B cell (primary cell): ENCODE measurements at regions not wholly inside any gene's neighbourhood (a gene's known extent, or its start where the extent isn't known, plus 50 kb on each side); places are given as distances from the start of the nearest gene placed in this dataset.

Experiments
- ATAC-seq: fragments of 200-7000 bp; cut with Tn5 transposase; one replicate; pipeline ENCODE4 v1.10.0; 2021; ENCODE audit warnings: low read depth, mild to moderate bottlenecking, moderate number of reproducible peaks, moderate library complexity
- CTCF ChIA-PET: fragments of 350-600 bp; sonication (Branson Sonifier 250); formaldehyde crosslinking; loops from one replicate; lab custom pipeline; 2021; ENCODE audit warnings: antibody characterized with exemption, inconsistent platforms; lab: Charles Lee
- POLR2A ChIA-PET: fragments of 350-600 bp; sonication (Branson Sonifier 250); formaldehyde crosslinking; loops from one replicate; lab custom pipeline; 2021; ENCODE audit warnings: antibody characterized with exemption; lab: Charles Lee
- DNase-seq: peaks from one replicate; pipeline ENCODE4 v3.0.0; 2013
- H2AFZ ChIP-seq: 2 replicates; pipeline ENCODE4 v1.6.1; 2012; ENCODE audit warnings: mild to moderate bottlenecking, low read depth, low read length; ENCODE audit not compliant: insufficient read depth, poor library complexity, severe bottlenecking
- H3K27ac ChIP-seq, 2 donors: 1 replicate in 1 of 2; 2 replicates in 1 of 2; pipeline ENCODE4 v1.5.1; 2012 to 2013; ENCODE audit warnings: low read length in 2 of 2, mild to moderate bottlenecking in 2 of 2, moderate library complexity in 1 of 2
- H3K27me3 ChIP-seq, 4 experiments: fragments of 200-600 bp in 1 of 4; sonication (generic) in 1 of 4; replicated peaks in 1 of 4; 1 replicate in 2 of 4; 2 replicates in 2 of 4; pipeline versions ENCODE4 v1.6.1 to v1.7.0; 2013 to 2016; ENCODE audit warnings: low read length in 3 of 4, mild to moderate bottlenecking in 2 of 4, mixed read lengths in 1 of 4, moderate library complexity in 1 of 4; ENCODE audit not compliant: insufficient read depth in 4 of 4, control insufficient read depth in 3 of 4; ENCODE audit errors: control extremely low read depth in 1 of 4
- H3K36me3 ChIP-seq, 2 experiments: replicated peaks in 1 of 2; 1 replicate in 1 of 2; 2 replicates in 1 of 2; pipeline versions ENCODE4 v1.6.1 to v1.7.1; 2013; ENCODE audit warnings: low read length in 1 of 2; ENCODE audit not compliant: insufficient read depth in 2 of 2, control insufficient read depth in 1 of 2; ENCODE audit errors: control extremely low read depth in 1 of 2, extremely low read depth in 1 of 2
- H3K4me1 ChIP-seq, 2 donors: fragments of 200-600 bp in 1 of 2; sonication (generic) in 1 of 2; 1 replicate in 1 of 2; 2 replicates in 1 of 2; pipeline versions ENCODE4 v1.5.1 to v1.6.1; 2013 to 2017; ENCODE audit warnings: low read length in 2 of 2; ENCODE audit not compliant: control insufficient read depth in 2 of 2, insufficient read depth in 2 of 2
- H3K4me2 ChIP-seq: replicated peaks from 2 replicates; pipeline ENCODE3; 2012; ENCODE audit warnings: mild to moderate bottlenecking, low read depth, low read length; ENCODE audit not compliant: poor library complexity, severe bottlenecking
- H3K4me3 ChIP-seq, 5 experiments: fragments of 200-600 bp in 1 of 5; sonication (generic) in 1 of 5; 1 replicate in 3 of 5; 2 replicates in 2 of 5; pipeline versions ENCODE4 v1.5.1 to v1.7.0; 2011 to 2016; ENCODE audit warnings: low read length in 4 of 5, mild to moderate bottlenecking in 4 of 5, low read depth in 2 of 5, control low read depth in 1 of 5, moderate library complexity in 1 of 5; ENCODE audit not compliant: insufficient read depth in 1 of 5; ENCODE audit errors: control extremely low read depth in 1 of 5, extremely low read depth in 1 of 5
- H3K79me2 ChIP-seq: fragments of 200-600 bp; sonication (generic); one replicate; pipeline ENCODE4 v1.6.0; 2016; ENCODE audit warnings: low read length; ENCODE audit not compliant: control insufficient read depth, insufficient read depth
- H3K9ac ChIP-seq: fragments of 200-600 bp; sonication (generic); 2 replicates; pipeline ENCODE4 v1.6.1; 2017; ENCODE audit warnings: mild to moderate bottlenecking, low read length, moderate library complexity
- H3K9me3 ChIP-seq, 3 donors: one replicate each; pipeline versions ENCODE4 v1.6.1 to v1.7.1; 2013; ENCODE audit warnings: low read length in 2 of 3; ENCODE audit not compliant: control insufficient read depth in 2 of 3, insufficient read depth in 1 of 3; ENCODE audit errors: control extremely low read depth in 1 of 3
- H4K20me1 ChIP-seq: 2 replicates; pipeline ENCODE4 v1.6.0; 2012; ENCODE audit warnings: mild to moderate bottlenecking, low read length; ENCODE audit not compliant: insufficient read depth, control insufficient read depth, poor library complexity, severe bottlenecking
- H3K27ac Mint-ChIP-seq: one replicate; pipeline ENCODE4 v1.8.0; 2021; ENCODE audit warnings: mixed read lengths
- H3K27me3 Mint-ChIP-seq: one replicate; pipeline ENCODE4 v1.8.0; 2021; ENCODE audit warnings: mixed read lengths
- H3K4me1 Mint-ChIP-seq: one replicate; pipeline ENCODE4 v1.8.0; 2021; ENCODE audit warnings: mixed read lengths
- H3K4me3 Mint-ChIP-seq: one replicate; pipeline ENCODE4 v1.8.0; 2021; ENCODE audit warnings: mixed read lengths
- H3K9me3 Mint-ChIP-seq: one replicate; pipeline ENCODE4 v1.8.0; 2022; ENCODE audit warnings: mixed read lengths; ENCODE audit not compliant: insufficient read depth
- EZH2 ChIP-seq: IDR thresholded peaks from 2 replicates; pipeline ENCODE4 v1.6.1; 2012; ENCODE audit warnings: borderline replicate concordance, low read depth, mild to moderate bottlenecking, moderate library complexity, low read length; ENCODE audit not compliant: insufficient read depth, poor library complexity, severe bottlenecking
- WGBS: methylation state at CpG from one replicate; pipeline ENCODE4 v1.1.5; 2013; ENCODE audit warnings: missing lambda C conversion rate; ENCODE audit not compliant: insufficient coverage; 5-methylcytosine and 5-hydroxymethylcytosine counted together
- intact Hi-C: fragments of 100-400 bp; cut with micrococcal nuclease; formaldehyde crosslinking; loops from one replicate; pipeline ENCODE4 v1.10.0; 2022
- TF ChIP-seq, protein P1 (sequence below): fragments of 200-600 bp; IDR thresholded peaks from one replicate; pipeline ENCODE4 v1.8.0; 2022; ENCODE audit warnings: antibody characterized with exemption, mild to moderate bottlenecking

DNA sequence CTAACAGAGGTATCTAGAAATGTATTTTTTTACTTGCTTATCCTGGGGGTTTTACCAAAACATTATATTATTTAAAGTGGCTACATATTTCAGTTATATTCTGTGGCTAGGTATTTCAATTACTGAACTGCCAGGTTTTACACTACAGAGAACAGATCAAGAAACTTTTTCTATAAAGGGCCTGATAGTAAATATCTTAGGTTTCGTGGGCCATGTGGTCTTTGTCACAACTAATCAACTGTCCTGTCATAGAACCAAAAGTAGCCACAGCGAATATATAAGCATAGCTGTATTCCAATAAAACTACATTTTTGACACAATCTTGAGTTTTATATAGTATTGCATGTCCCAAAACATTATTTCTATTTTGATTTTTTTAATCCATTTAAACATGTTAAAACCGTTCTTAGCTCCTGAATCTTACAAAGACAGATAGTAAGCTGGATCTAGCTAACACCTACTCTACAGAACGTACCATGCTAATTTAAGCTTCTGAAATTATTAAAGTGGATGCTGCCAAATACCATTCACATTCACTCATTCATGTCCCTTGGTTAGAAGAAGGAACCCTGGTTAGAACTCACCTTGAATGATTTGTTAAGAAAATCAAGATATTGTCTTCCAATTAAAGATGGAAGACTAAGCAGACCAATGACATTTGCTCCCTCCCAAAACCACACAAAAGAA lies 118.2 kb upstream of the TGFBR2 start:
- H3K4me3 ChIP-seq, result no peak overlapping the region
- H2AFZ ChIP-seq, result no peak overlapping the region
- POLR2A ChIA-PET, result interaction anchor here (0.5 to 1.6 kb wide), 2 partner anchors 15 to 18 kb away, joined by 3 read pairs; no protein-coding TSS in a partner anchor
- DNase-seq, result no peak
- H3K4me1 Mint-ChIP-seq, result peaks cover 6% of the 10 kb centered on the region
- H4K20me1 ChIP-seq, result no peaks in the 10 kb centered on the region
- CTCF ChIA-PET, result interaction anchor here (0.6 kb wide), 1 partner anchor 13 kb away, joined by 3 read pairs; no protein-coding TSS in a partner anchor
- H3K79me2 ChIP-seq, result no peaks in the 10 kb centered on the region
- no peak for ATAC-seq
- H3K4me2 ChIP-seq, result no peak overlapping the region
- peaks cover 5 to 17% (median 11%) of the 10 kb centered on the region in 3 donors for H3K9me3 ChIP-seq
- no peak overlapping the region for H3K4me3 Mint-ChIP-seq
- H3K27me3 ChIP-seq, result no peaks in the 10 kb centered on the region
- no peaks in the 10 kb centered on the region for H3K4me1 ChIP-seq
- H3K9ac ChIP-seq, result no peak overlapping the region
- H3K36me3 ChIP-seq, result no peaks in the 10 kb centered on the region
- intact Hi-C loops, result no loop called here
- no peak overlapping the region for H3K27ac ChIP-seq
- H3K9me3 Mint-ChIP-seq, result peaks cover 5% of the 10 kb centered on the region
- TF ChIP-seq EZH2, result no peak
- TF ChIP-seq, protein P1, sequence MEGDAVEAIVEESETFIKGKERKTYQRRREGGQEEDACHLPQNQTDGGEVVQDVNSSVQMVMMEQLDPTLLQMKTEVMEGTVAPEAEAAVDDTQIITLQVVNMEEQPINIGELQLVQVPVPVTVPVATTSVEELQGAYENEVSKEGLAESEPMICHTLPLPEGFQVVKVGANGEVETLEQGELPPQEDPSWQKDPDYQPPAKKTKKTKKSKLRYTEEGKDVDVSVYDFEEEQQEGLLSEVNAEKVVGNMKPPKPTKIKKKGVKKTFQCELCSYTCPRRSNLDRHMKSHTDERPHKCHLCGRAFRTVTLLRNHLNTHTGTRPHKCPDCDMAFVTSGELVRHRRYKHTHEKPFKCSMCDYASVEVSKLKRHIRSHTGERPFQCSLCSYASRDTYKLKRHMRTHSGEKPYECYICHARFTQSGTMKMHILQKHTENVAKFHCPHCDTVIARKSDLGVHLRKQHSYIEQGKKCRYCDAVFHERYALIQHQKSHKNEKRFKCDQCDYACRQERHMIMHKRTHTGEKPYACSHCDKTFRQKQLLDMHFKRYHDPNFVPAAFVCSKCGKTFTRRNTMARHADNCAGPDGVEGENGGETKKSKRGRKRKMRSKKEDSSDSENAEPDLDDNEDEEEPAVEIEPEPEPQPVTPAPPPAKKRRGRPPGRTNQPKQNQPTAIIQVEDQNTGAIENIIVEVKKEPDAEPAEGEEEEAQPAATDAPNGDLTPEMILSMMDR, result no peak
- H3K27me3 Mint-ChIP-seq, result no peaks in the 10 kb centered on the region
- no peak overlapping the region for H3K27ac Mint-ChIP-seq
- no CpG with 5 or more reads among the region's 4 CpGs for WGBS
